ENCODE measurements at regions not wholly inside any gene's neighbourhood (a gene's known extent, or its start where the extent isn't known, plus 50 kb on each side); places are given as distances from the start of the nearest gene placed in this dataset.
"Not testable (repeated sequence)": the region's sequence is repeated elsewhere in the genome, so short reads cannot be mapped to it uniquely, and the experiment has no call there.

DNA sequence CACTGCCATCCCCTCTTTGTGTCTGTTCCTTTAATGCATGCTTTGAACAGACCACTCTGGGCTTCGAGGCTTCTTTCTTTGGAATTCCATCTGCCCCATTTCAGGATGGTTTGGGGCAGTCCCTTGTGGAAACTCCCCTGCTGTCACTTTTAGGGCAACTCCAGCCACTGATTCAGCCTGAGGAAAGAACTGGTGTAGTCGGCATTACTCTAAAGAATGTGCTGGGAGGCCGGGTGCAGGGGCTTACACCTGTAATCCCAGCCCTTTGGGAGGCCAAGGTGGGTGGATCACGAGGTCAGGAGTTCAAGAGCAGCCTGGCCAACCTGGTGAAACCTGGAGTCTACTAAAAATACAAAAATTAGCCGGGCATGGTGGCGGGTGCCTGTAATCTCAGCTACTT lies 358.1 kb upstream of the NUPR2 start:
- ChIA-PET POLR2A (no interaction called here), CTCF (no interaction called here)
- ATAC-seq, result no peak
- Mint-ChIP-seq H3K9me3 (peaks cover 69% of the 10 kb centered on the region), H3K27me3 (ENCODE audit: low read depth) (peaks cover 8% of the 10 kb centered on the region; the same call in 1 of the 2 replicates), H3K27ac (no peak overlapping the region), H3K36me3 (peaks cover 76% of the 10 kb centered on the region), H3K4me1 (no peaks in the 10 kb centered on the region), H3K4me3 (no peak overlapping the region)
- TF ChIP-seq SP1 (CRISPR knock-in tag; conservative IDR thresholded peaks at IDR 0.05) (no peak), ZBTB21 (CRISPR knock-in tag; IDR thresholded peaks at IDR 0.05; ENCODE audit: borderline replicate concordance) (no peak)
- DNase-seq (ENCODE audit: low spot score), result no peak

DNA sequence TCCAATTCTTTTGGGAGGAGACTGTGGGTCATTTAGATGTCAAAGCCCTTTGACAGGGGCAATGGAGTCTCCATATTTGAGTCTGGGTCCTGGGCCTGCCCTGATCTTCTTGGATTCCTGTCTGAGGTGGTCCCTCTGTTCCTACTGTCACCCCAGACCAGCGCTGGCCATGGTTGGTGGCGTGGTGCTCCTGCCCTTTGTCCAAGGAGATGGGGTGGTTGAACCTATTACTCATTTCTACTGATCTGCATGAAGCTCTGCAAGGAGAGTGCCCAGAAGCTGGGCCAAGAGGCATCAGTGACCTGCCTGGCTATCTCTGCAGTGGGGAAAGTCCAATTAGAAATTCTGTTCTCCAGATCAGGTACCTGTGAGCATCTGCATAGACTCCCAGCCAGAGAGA lies 355.6 kb upstream of the NUPR2 start:
- TF ChIP-seq SP1 (CRISPR knock-in tag; conservative IDR thresholded peaks at IDR 0.05) (no peak), ZNF219 (CRISPR knock-in tag; IDR thresholded peaks at IDR 0.05; ENCODE audit: borderline replicate concordance) (no peak), GRHL2 (CRISPR knock-in tag; IDR thresholded peaks at IDR 0.05; ENCODE audit: insufficient replicate concordance, severe bottlenecking) (no peak), MXD4 (CRISPR knock-in tag; IDR thresholded peaks at IDR 0.05; ENCODE audit: borderline replicate concordance) (no peak), ELF4 (CRISPR knock-in tag; IDR thresholded peaks at IDR 0.05; ENCODE audit: low read depth) (no peak), ZBTB21 (CRISPR knock-in tag; IDR thresholded peaks at IDR 0.05; ENCODE audit: borderline replicate concordance) (no peak), RELA (CRISPR knock-in tag; IDR thresholded peaks at IDR 0.05; ENCODE audit: borderline replicate concordance) (no peak), JUN (CRISPR knock-in tag; IDR thresholded peaks at IDR 0.05) (no peak), FOXP1 (CRISPR knock-in tag; IDR thresholded peaks at IDR 0.05; ENCODE audit: borderline replicate concordance) (no peak), PRRX2 (CRISPR knock-in tag; IDR thresholded peaks at IDR 0.05) (no peak)
- TF ChIP-seq, protein P1, sequence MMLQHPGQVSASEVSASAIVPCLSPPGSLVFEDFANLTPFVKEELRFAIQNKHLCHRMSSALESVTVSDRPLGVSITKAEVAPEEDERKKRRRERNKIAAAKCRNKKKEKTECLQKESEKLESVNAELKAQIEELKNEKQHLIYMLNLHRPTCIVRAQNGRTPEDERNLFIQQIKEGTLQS (CRISPR knock-in tag; conservative IDR thresholded peaks at IDR 0.05), result no peak
- TF ChIP-seq, protein P2, sequence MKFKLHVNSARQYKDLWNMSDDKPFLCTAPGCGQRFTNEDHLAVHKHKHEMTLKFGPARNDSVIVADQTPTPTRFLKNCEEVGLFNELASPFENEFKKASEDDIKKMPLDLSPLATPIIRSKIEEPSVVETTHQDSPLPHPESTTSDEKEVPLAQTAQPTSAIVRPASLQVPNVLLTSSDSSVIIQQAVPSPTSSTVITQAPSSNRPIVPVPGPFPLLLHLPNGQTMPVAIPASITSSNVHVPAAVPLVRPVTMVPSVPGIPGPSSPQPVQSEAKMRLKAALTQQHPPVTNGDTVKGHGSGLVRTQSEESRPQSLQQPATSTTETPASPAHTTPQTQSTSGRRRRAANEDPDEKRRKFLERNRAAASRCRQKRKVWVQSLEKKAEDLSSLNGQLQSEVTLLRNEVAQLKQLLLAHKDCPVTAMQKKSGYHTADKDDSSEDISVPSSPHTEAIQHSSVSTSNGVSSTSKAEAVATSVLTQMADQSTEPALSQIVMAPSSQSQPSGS (CRISPR knock-in tag; IDR thresholded peaks at IDR 0.05; ENCODE audit: borderline replicate concordance, low read depth), result no peak
- TF ChIP-seq, protein P3, sequence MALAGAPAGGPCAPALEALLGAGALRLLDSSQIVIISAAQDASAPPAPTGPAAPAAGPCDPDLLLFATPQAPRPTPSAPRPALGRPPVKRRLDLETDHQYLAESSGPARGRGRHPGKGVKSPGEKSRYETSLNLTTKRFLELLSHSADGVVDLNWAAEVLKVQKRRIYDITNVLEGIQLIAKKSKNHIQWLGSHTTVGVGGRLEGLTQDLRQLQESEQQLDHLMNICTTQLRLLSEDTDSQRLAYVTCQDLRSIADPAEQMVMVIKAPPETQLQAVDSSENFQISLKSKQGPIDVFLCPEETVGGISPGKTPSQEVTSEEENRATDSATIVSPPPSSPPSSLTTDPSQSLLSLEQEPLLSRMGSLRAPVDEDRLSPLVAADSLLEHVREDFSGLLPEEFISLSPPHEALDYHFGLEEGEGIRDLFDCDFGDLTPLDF (CRISPR knock-in tag; IDR thresholded peaks at IDR 0.05), result no peak
- TF ChIP-seq, protein P4, sequence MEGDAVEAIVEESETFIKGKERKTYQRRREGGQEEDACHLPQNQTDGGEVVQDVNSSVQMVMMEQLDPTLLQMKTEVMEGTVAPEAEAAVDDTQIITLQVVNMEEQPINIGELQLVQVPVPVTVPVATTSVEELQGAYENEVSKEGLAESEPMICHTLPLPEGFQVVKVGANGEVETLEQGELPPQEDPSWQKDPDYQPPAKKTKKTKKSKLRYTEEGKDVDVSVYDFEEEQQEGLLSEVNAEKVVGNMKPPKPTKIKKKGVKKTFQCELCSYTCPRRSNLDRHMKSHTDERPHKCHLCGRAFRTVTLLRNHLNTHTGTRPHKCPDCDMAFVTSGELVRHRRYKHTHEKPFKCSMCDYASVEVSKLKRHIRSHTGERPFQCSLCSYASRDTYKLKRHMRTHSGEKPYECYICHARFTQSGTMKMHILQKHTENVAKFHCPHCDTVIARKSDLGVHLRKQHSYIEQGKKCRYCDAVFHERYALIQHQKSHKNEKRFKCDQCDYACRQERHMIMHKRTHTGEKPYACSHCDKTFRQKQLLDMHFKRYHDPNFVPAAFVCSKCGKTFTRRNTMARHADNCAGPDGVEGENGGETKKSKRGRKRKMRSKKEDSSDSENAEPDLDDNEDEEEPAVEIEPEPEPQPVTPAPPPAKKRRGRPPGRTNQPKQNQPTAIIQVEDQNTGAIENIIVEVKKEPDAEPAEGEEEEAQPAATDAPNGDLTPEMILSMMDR (IDR thresholded peaks at IDR 0.05), result no peak
- TF ChIP-seq, protein P5, sequence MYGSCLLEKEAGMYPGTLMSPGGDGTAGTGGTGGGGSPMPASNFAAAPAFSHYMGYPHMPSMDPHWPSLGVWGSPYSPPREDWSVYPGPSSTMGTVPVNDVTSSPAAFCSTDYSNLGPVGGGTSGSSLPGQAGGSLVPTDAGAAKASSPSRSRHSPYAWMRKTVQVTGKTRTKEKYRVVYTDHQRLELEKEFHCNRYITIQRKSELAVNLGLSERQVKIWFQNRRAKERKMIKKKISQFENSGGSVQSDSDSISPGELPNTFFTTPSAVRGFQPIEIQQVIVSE (CRISPR knock-in tag; IDR thresholded peaks at IDR 0.05; ENCODE audit: borderline replicate concordance), result no peak
- TF ChIP-seq, protein P6, sequence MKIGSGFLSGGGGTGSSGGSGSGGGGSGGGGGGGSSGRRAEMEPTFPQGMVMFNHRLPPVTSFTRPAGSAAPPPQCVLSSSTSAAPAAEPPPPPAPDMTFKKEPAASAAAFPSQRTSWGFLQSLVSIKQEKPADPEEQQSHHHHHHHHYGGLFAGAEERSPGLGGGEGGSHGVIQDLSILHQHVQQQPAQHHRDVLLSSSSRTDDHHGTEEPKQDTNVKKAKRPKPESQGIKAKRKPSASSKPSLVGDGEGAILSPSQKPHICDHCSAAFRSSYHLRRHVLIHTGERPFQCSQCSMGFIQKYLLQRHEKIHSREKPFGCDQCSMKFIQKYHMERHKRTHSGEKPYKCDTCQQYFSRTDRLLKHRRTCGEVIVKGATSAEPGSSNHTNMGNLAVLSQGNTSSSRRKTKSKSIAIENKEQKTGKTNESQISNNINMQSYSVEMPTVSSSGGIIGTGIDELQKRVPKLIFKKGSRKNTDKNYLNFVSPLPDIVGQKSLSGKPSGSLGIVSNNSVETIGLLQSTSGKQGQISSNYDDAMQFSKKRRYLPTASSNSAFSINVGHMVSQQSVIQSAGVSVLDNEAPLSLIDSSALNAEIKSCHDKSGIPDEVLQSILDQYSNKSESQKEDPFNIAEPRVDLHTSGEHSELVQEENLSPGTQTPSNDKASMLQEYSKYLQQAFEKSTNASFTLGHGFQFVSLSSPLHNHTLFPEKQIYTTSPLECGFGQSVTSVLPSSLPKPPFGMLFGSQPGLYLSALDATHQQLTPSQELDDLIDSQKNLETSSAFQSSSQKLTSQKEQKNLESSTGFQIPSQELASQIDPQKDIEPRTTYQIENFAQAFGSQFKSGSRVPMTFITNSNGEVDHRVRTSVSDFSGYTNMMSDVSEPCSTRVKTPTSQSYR (CRISPR knock-in tag; IDR thresholded peaks at IDR 0.05), result no peak
- TF ChIP-seq, protein P7, sequence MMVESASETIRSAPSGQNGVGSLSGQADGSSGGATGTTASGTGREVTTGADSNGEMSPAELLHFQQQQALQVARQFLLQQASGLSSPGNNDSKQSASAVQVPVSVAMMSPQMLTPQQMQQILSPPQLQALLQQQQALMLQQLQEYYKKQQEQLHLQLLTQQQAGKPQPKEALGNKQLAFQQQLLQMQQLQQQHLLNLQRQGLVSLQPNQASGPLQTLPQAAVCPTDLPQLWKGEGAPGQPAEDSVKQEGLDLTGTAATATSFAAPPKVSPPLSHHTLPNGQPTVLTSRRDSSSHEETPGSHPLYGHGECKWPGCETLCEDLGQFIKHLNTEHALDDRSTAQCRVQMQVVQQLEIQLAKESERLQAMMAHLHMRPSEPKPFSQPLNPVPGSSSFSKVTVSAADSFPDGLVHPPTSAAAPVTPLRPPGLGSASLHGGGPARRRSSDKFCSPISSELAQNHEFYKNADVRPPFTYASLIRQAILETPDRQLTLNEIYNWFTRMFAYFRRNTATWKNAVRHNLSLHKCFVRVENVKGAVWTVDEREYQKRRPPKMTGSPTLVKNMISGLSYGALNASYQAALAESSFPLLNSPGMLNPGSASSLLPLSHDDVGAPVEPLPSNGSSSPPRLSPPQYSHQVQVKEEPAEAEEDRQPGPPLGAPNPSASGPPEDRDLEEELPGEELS (CRISPR knock-in tag; IDR thresholded peaks at IDR 0.05), result no peak
- TF ChIP-seq, protein P8, sequence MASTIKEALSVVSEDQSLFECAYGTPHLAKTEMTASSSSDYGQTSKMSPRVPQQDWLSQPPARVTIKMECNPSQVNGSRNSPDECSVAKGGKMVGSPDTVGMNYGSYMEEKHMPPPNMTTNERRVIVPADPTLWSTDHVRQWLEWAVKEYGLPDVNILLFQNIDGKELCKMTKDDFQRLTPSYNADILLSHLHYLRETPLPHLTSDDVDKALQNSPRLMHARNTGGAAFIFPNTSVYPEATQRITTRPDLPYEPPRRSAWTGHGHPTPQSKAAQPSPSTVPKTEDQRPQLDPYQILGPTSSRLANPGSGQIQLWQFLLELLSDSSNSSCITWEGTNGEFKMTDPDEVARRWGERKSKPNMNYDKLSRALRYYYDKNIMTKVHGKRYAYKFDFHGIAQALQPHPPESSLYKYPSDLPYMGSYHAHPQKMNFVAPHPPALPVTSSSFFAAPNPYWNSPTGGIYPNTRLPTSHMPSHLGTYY (CRISPR knock-in tag; IDR thresholded peaks at IDR 0.05), result no peak
- Mint-ChIP-seq H3K4me3 (no peak overlapping the region), H3K4me1 (no peaks in the 10 kb centered on the region), H3K27me3 (ENCODE audit: low read depth) (peaks cover 3% of the 10 kb centered on the region; the same call in 1 of the 2 replicates), H3K36me3 (peaks cover 68% of the 10 kb centered on the region), H3K27ac (no peak overlapping the region), H3K9me3 (peaks cover 65% of the 10 kb centered on the region)
- ChIA-PET CTCF (no interaction called here), POLR2A (no interaction called here)
- ATAC-seq, result no peak
- DNase-seq (ENCODE audit: low spot score), result no peak

DNA sequence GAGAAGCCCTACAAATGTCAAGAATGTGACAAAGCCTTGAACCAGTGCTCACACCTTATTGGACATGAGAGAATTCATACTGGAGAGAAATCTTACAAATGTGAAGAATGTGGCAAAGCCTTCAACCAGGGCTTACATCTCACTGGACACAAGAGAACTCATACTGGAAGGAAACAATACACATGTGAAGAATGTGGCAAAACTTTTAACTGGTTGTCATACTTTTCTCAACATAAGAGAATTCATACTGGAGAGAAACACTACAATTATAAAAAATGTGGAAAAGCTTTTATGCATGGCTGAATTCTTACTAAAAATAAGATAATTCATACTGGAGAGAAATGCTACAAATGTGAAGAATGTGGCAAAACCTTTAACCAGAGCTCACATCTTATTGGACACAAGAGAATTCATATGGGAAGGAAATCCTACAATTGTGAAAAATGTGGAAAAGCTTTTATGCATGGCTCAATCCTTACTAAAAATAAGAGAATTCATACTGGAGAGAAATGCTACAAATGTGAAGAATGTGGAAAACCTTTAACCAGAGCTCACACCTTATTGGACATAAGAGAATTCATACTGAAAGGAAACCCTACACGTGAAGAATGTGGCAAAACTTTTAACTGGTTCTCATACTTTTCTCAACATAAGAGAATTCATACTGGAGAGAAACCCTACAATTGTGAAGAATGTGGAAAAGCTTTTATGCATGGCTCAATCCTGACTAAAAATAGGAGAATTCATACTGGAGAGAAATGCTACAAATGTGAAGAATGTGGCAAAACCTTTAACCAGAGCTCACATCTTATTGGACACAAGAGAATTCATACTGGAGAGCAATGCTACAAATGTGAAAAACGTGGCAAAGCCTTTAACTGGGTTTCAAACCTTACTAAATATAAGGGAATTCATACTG lies 350.6 kb upstream of the NUPR2 start:
- Mint-ChIP-seq H3K27me3 (ENCODE audit: low read depth) (peaks cover 10% of the 10 kb centered on the region), H3K9me3 (peaks cover 78% of the 10 kb centered on the region), H3K36me3 (peaks cover 71% of the 10 kb centered on the region)
- H3K27ac Mint-ChIP-seq; CTCF ChIA-PET; ATAC-seq; POLR2A ChIA-PET; H3K4me3 Mint-ChIP-seq; H3K4me1 Mint-ChIP-seq; DNase-seq (ENCODE audit: low spot score): not testable (repeated sequence)

Measured in WTC11 (cell line).